Endodermal cell (in vitro differentiated cells): ENCODE measurements at regions not wholly inside any gene's neighbourhood (a gene's known extent, or its start where the extent isn't known, plus 50 kb on each side); places are given as distances from the start of the nearest gene placed in this dataset.

Source experiments
- DNase-seq: peaks from one replicate; pipeline ENCODE4 v3.0.0-alpha.2; 2017
- H3K27ac ChIP-seq: 2 replicates; pipeline ENCODE4 v1.5.1; 2013; ENCODE audit warnings: mild to moderate bottlenecking, low read depth, low read length, moderate library complexity
- H3K27me3 ChIP-seq: 2 replicates; pipeline ENCODE4 v1.6.1; 2013; ENCODE audit warnings: mild to moderate bottlenecking, low read length, moderate library complexity; ENCODE audit not compliant: insufficient read depth, control insufficient read depth, poor library complexity, severe bottlenecking
- H3K36me3 ChIP-seq: 2 replicates; pipeline ENCODE4 v1.7.0; 2013; ENCODE audit warnings: mild to moderate bottlenecking, low read length, moderate library complexity; ENCODE audit not compliant: control insufficient read depth, insufficient read depth
- H3K4me1 ChIP-seq: one replicate; pipeline ENCODE4 v1.7.0; 2013; ENCODE audit warnings: low read length; ENCODE audit not compliant: control insufficient read depth, insufficient read depth
- H3K4me3 ChIP-seq: 2 replicates; pipeline ENCODE4 v1.5.1; 2013; ENCODE audit warnings: mild to moderate bottlenecking, low read length, moderate library complexity
- H3K9ac ChIP-seq: 2 replicates; pipeline ENCODE4 v1.6.1; 2013; ENCODE audit warnings: mild to moderate bottlenecking, low read length, moderate library complexity; ENCODE audit not compliant: poor library complexity, severe bottlenecking; ENCODE audit errors: extremely low read depth
- H3K9me3 ChIP-seq: 2 replicates; pipeline ENCODE4 v1.6.1; 2013; ENCODE audit warnings: mild to moderate bottlenecking, low read length, moderate library complexity; ENCODE audit not compliant: control insufficient read depth
- H3K27ac Mint-ChIP-seq: 2 replicates; pipeline ENCODE4 v1.8.0; 2020; ENCODE audit warnings: mixed read lengths
- H3K27me3 Mint-ChIP-seq: 2 replicates; pipeline ENCODE4 v1.8.0; 2021; ENCODE audit warnings: mild to moderate bottlenecking, mixed read lengths; ENCODE audit not compliant: insufficient read depth
- H3K36me3 Mint-ChIP-seq: 2 replicates; pipeline ENCODE4 v1.8.0; 2020; ENCODE audit warnings: low read depth, mixed read lengths
- H3K4me1 Mint-ChIP-seq: 2 replicates; pipeline ENCODE4 v1.8.0; 2020; ENCODE audit warnings: mixed read lengths
- H3K4me3 Mint-ChIP-seq: 2 replicates; pipeline ENCODE4 v1.8.0; 2020; ENCODE audit warnings: mild to moderate bottlenecking, moderate library complexity, mixed read lengths
- H3K9me3 Mint-ChIP-seq: 2 replicates; pipeline ENCODE4 v1.8.0; 2020; ENCODE audit warnings: mild to moderate bottlenecking, mixed read lengths
- CTCF ChIP-seq: fragments of 200-600 bp; sonication (generic); conservative IDR thresholded peaks from 2 replicates; pipeline ENCODE4 v1.5.0; 2021; ENCODE audit warnings: antibody characterized with exemption, mild to moderate bottlenecking
- WGBS, 2 experiments: methylation state at CpG; one replicate each; pipeline versions ENCODE4 v1.1.5 to v1.1.7; 2013; ENCODE audit warnings: missing lambda C conversion rate in 2 of 2, mixed read lengths in 1 of 2; ENCODE audit not compliant: insufficient coverage in 1 of 2, insufficient read length in 1 of 2; 5-methylcytosine and 5-hydroxymethylcytosine counted together

- peaks cover 13% of the 10 kb centered on the region for H3K4me1 Mint-ChIP-seq
- TF ChIP-seq CTCF: no peak
- no peaks in the 10 kb centered on the region for H3K9me3 Mint-ChIP-seq
- Histone ChIP-seq H3K27ac (no peak overlapping the region), H3K36me3 (no peaks in the 10 kb centered on the region), H3K9ac (no peak overlapping the region), H3K9me3 (no peaks in the 10 kb centered on the region), H3K4me1 (no peaks in the 10 kb centered on the region), H3K27me3 (peaks cover 36% of the 10 kb centered on the region), H3K4me3 (no peak overlapping the region)
- no peaks in the 10 kb centered on the region for H3K36me3 Mint-ChIP-seq
- peaks cover 24% of the 10 kb centered on the region for H3K27me3 Mint-ChIP-seq
- DNase-seq: no peak
- no peak overlapping the region for H3K27ac Mint-ChIP-seq
- H3K4me3 Mint-ChIP-seq: no peak overlapping the region
- 83 to 85% methylated on average over 2 to 7 of the region's 7 CpGs for WGBS, 2 experiments
Measured at GRCh38 chr17:79188685-79189084, 114.1 kb downstream of the ENGASE start.

GRCh38 chr17:79188048-79188447 lies 113.4 kb downstream of the ENGASE start:
- Histone ChIP-seq H3K4me1 (no peaks in the 10 kb centered on the region), H3K9ac (no peak overlapping the region), H3K4me3 (no peak overlapping the region), H3K9me3 (no peaks in the 10 kb centered on the region), H3K27me3 (peaks cover 39% of the 10 kb centered on the region), H3K36me3 (no peaks in the 10 kb centered on the region), H3K27ac (no peak overlapping the region)
- Mint-ChIP-seq H3K4me3 (no peak overlapping the region), H3K27ac (no peak overlapping the region), H3K4me1 (peaks cover 7% of the 10 kb centered on the region), H3K27me3 (peaks cover 27% of the 10 kb centered on the region), H3K36me3 (no peaks in the 10 kb centered on the region), H3K9me3 (no peaks in the 10 kb centered on the region)
- WGBS, 2 experiments: 38 to 69% methylated on average over 2 to 14 of the region's 14 CpGs
- TF ChIP-seq CTCF: peak; percentile 90
- peak; percentile 93 for DNase-seq

- Histone ChIP-seq H3K36me3 (no peaks in the 10 kb centered on the region), H3K4me3 (no peak overlapping the region), H3K4me1 (no peaks in the 10 kb centered on the region), H3K9ac (no peak overlapping the region), H3K27ac (no peak overlapping the region), H3K9me3 (no peaks in the 10 kb centered on the region), H3K27me3 (peaks cover 41% of the 10 kb centered on the region)
- 77 to 87% methylated on average over 10 to 12 of the region's 12 CpGs for WGBS, 2 experiments
- Mint-ChIP-seq H3K4me3 (no peak overlapping the region), H3K36me3 (no peaks in the 10 kb centered on the region), H3K27ac (no peak overlapping the region), H3K27me3 (peaks cover 26% of the 10 kb centered on the region), H3K9me3 (no peaks in the 10 kb centered on the region), H3K4me1 (peaks cover 3% of the 10 kb centered on the region)
- no peak for DNase-seq
- TF ChIP-seq CTCF: no peak
Measured at GRCh38 chr17:79187186-79187585, 112.6 kb downstream of the ENGASE start.
